HFF-Myc (cell line): ENCODE measurements at regions not wholly inside any gene's neighbourhood (a gene's known extent, or its start where the extent isn't known, plus 50 kb on each side); places are given as distances from the start of the nearest gene placed in this dataset.

Source experiments
- DNase-seq: peaks from one replicate; pipeline ENCODE4 v3.0.0-alpha.2; 2011; ENCODE audit warnings: low read depth; ENCODE audit errors: extremely low read depth
- H3K4me3 ChIP-seq: replicated peaks from 2 replicates; pipeline ENCODE4 v1.5.1; 2011; ENCODE audit warnings: low read depth, mild to moderate bottlenecking, control low read depth, low read length
- CTCF ChIP-seq: IDR thresholded peaks from 2 replicates; pipeline ENCODE4 v1.5.1; 2012; ENCODE audit warnings: mild to moderate bottlenecking, low read depth, low read length, control low read depth; ENCODE audit errors: missing control alignments

GRCh38 chr2:175393851-175394250 is 212.3 kb upstream of the ATP5MC3 start:
- no peak overlapping the region for H3K4me3 ChIP-seq
- TF ChIP-seq CTCF = no peak
- no peak for DNase-seq

GRCh38 chr2:175383286-175383685 is 201.8 kb upstream of the ATP5MC3 start:
- no peak for TF ChIP-seq CTCF
- no peak for DNase-seq
- no peak overlapping the region for H3K4me3 ChIP-seq

GRCh38 chr2:175373729-175374128 is 192.2 kb upstream of the ATP5MC3 start:
- no peak overlapping the region for H3K4me3 ChIP-seq
- no peak for TF ChIP-seq CTCF

GRCh38 chr2:175372704-175373701 is 191.5 kb upstream of the ATP5MC3 start:
- no peak for TF ChIP-seq CTCF
- H3K4me3 ChIP-seq = no peak overlapping the region
- no peak for DNase-seq

More at GRCh38 chr2:175373729-175374128, 192.2 kb upstream of the ATP5MC3 start:
- no peak for DNase-seq

GRCh38 chr2:175371378-175371777 is 189.9 kb upstream of the ATP5MC3 start:
- no peak overlapping the region for H3K4me3 ChIP-seq
- no peak for DNase-seq
- no peak for TF ChIP-seq CTCF

GRCh38 chr2:175366815-175367214 is 185.3 kb upstream of the ATP5MC3 start:
- H3K4me3 ChIP-seq = no peak overlapping the region
- peak; percentile 76 for TF ChIP-seq CTCF
- peak; percentile 17 for DNase-seq
